Activated CD8-positive, alpha-beta memory T cell treated with anti-CD3 and anti-CD28 coated beads for 48 hours (primary cell): ENCODE measurements at regions not wholly inside any gene's neighbourhood (a gene's known extent, or its start where the extent isn't known, plus 50 kb on each side); places are given as distances from the start of the nearest gene placed in this dataset.
"Not testable (repeated sequence)": the region's sequence is repeated elsewhere in the genome, so short reads cannot be mapped to it uniquely, and the experiment has no call there.

ENCODE experiments used
- DNase-seq, 3 experiments: peaks; one replicate each; pipeline ENCODE4 v3.0.0-alpha.2; 2020; ENCODE audit warnings: low read depth in 2 of 3, low spot score in 2 of 3

DNA sequence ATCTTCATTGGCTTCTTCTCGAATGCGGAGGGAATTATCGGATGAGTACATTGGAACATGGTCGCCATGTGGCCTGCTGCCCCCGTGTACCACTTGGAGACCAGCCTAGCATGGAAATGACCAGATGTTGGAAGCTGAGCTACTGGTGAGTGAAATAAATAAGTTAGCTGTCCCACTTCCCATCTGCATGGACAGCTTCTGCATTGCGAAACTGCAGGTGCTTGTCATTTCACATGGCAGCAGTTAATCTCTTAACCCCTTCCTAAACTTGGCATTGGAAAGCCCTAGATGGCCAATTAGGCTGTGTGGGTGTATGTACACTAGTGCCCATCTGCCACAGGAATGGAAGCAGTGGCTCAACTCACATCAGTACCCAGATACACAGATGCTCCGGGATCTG, 246.6 kb upstream of the IL12B start:
- no peak for DNase-seq

- no peak for DNase-seq
These were observed 251.4 kb upstream of the IL12B start for GRCh38 chr5:159581502-159582249.

DNA sequence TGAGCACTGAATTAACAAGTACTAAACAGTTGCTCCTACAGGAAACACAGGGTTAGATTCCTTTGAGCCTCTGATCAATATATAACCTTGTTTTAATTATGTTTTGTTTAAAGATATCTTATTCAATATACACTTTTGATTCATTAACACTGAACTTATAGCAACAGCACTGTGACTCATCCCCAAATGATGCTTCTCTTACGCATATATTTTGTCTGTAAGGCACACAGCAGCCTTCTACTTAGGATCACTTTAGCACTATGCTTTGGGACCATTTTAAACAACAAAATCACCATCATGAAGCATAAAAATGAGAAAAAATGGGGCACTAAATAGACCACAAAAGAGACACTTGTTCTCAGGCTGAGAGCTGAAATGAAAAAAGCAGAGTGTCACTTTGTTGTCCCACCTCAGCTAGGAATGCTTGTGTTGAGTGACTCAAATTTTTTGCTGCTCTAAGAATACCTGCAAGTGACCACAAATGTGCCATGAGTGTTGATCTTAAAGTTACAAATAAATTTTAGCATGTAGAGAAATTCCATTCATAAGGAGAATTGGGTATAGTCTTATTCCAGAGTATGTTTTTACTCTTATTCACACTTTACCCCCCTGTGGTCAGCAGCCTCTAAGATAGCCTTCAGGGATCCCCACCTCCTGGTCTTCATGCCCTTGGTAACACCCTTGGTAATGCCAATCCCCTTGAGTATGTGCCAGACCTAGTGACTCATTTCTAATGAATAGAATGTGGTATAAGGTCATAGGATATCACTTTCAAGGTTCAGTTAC, 252.7 kb upstream of the IL12B start:
- DNase-seq: no peak

- DNase-seq: no peak
These were observed 256.6 kb upstream of the IL12B start for GRCh38 chr5:159586921-159587320.

DNA sequence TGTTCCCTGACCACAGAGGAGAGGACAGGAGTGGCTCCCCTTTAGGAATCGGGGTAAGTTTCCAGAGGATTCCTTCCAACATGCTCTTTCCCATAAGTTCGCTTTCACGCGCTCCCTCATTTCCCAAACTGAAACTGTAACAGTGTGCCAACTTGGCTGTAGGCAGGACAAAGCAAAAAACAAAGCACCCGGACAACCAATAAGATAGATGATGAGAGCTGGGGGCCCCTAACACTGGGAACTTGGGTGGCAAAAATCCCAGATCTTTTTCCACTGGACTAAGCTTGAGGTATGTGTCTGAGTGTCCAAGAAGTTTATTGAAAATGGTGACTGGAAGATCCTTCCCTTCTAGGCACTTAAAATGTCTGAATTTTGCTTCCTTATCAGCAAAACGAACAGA, 258.7 kb upstream of the IL12B start:
- DNase-seq: no peak

GRCh38 chr5:159593518-159594073, 263.3 kb upstream of the IL12B start:
- no peak for DNase-seq

GRCh38 chr5:159595561-159595960, 265.3 kb upstream of the IL12B start:
- DNase-seq: not testable (repeated sequence)

DNA sequence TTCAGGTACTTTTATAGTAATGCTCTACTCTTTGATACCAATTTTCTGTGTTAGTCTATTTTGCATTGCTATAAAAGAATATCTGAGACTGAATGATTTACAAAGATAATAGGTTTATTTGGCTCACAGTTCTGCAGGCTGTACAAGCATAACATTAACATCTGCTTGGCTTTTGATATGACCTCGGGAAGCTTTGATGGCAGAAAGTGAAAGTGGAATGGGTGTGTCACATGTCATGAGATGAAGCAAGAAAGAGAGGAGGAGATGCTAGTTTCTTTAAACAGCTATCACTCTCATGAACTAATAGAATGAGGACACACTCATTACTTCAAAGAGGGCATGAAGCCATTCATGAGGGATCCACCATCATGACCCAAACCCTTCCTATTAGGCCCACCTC, 270.9 kb upstream of the IL12B start:
- DNase-seq: no peak

GRCh38 chr5:159602434-159602833, 272.1 kb upstream of the IL12B start:
- DNase-seq: no peak

GRCh38 chr5:159605585-159605984, 275.3 kb upstream of the IL12B start:
- no peak for DNase-seq

DNA sequence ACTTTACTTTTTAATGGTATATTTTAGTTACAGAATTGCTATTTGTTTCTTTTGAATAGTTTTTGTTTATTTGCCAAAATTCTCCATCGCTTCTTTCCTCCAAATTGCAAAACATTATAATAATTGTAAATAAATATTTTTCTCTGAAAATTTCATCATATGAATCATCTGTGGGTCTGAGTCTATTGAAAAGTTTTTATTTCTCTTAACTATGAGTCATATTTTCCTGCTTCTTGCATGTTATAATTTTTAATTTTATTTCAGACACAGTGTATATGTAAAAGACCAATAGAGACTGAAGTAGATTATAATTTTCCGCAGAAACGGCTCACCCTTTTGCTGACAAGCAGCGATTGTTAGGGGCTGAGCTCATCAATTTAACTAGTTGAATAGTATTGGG, 279.1 kb upstream of the IL12B start:
- DNase-seq: no peak

DNA sequence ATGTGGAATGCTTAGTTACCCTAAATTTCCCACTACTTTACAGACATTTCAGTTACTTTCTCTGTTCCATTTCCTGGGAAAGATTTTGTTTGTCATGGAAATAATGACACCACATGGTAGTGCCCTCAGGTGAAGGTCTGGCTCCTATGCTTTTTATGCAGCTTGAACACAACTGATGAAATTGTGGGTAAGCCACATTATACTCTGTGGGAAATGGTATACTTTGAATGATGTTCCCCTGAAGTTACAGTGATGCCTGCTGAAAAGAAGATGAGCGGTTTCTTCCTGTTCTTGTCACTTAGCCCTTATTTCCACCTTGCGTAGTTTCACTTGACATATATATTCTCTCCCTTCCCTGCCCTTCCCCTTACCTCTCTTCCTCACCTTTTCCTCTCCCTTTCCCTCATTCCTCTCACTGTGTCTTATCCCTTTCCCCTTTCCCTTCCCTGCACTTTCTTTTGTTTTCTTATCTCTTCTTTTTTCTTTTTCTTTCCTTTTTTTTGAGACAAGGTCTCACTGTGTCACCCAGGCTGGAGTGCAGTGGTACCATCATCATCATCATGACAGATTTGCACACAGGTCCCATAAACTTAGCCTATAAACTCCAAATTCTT, 280.8 kb upstream of the IL12B start:
- no peak for DNase-seq

- no peak for DNase-seq
These were observed 286.7 kb upstream of the IL12B start for GRCh38 chr5:159616952-159617351.

DNA sequence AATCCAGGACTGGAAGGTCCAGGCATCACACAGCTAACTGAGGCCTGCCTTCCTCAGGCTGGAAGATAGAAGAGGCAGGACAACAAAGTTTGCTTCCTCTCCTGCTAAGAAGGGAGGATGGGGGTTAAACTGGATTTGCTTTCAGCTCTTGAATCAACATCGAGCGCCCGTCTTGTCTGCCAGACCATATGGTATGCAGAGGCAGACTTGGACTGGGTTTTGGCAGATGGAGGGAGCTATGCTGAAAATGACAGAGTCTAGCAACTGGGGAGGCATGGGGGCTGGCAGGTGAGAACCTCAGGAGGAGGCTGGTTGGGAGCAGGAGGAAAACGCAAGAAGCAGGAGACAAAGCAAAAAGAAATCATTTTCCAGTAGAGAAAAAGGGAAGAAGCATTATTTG, 289.5 kb upstream of the IL12B start:
- DNase-seq: no peak

DNA sequence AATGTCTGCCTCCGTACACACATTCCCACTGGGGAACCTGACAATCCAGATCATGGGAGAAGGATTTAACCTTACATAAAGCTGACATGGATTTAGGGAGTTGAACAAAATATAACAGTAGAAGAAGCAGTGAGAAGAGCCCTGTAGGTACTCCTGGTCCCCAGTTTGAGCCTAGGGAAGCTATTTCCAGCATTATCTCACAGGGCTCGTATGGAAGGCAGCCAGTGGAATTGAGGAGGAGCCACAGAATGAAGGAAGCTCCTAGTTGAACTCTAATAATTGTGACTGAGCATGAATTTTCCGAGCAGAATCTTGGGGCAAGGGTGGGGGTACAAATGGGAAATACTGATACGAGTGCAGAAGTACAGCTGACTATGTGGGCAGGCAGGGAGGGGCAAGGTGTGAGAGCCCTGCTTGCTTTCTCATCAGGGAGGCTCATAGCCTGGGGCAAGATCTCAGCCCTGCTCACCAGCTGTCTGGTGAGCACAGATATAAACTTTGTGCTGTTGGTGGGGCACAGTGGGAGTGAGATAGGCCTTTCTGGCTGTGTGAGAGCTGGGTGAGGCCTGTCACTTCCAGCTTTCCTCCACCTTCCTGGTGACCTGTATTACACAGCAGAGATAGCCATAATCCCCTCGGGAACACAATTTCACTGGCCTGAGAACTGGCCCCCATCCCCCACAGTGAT, 290.7 kb upstream of the IL12B start:
- DNase-seq: no peak

DNA sequence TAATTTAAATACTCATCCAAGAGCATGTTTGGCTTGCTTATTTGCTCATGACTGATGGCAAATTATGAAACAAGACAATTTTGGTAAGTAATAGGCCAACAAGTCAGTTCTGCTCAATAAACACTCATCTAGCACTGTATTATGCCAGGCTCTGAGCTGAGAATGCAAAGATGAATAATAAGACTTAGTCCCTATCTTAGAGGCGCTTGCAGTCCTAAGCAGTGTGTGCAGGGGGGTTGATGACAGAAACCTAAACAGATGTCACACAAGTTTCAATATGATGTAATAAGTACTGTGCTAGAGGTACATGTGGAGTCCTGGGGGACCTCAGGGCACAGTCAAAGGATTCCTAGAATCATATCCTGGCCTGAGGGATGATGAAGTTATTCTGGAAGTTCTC, 287.6 kb upstream of the ADRA1B start:
- DNase-seq: no peak

DNA sequence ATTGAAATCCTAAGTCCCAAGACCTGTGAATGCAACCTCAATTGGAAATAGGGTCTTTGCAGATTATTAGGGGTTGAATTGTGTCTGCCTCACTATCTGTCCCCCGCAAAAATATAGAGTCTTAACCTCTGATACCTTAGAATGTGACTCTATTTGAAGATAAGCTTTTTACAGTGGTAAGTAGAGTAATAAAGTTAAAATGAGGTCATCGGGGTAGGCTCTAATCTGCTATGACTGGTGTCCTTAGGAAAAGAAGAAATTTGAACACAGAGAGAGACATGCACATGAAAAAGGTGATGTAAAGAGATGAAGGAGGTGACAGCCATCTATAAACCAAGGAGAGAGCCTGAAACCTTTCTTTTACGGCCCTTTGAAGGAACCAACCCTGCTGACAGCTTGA, 287.1 kb upstream of the ADRA1B start:
- no peak for DNase-seq

GRCh38 chr5:159630545-159630944, 285.7 kb upstream of the ADRA1B start:
- DNase-seq: no peak

GRCh38 chr5:159631001-159631400, 285.3 kb upstream of the ADRA1B start:
- DNase-seq: no peak

DNA sequence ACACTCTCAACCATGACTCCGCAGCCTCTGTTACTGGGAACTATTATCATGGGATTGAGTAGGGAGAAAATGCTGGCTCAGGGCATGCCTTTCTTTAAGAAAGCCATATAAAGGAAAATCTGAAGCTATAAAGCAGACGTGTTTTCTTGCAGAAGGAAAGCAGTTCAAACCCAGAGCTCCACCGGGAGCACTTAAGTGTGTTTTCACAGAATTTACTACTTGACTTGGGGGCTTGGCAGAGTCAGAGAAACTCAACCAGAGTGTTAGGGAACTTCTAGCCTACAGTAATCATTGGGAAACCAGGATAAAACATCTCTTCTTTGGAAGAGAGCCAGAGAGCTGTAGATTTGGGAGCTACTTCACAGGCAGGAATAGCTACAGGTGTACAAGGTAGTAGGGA, 283.4 kb upstream of the ADRA1B start:
- no peak for DNase-seq

GRCh38 chr5:159638481-159638880, 277.8 kb upstream of the ADRA1B start:
- DNase-seq: no peak
